Activated CD8-positive, alpha-beta memory T cell treated with anti-CD3 and anti-CD28 coated beads, Interleukin-2, amount 50 U/mL, for 24 hours (primary cell): ENCODE measurements at regions not wholly inside any gene's neighbourhood (a gene's known extent, or its start where the extent isn't known, plus 50 kb on each side); places are given as distances from the start of the nearest gene placed in this dataset.

Source experiments
- DNase-seq: peaks from one replicate; pipeline ENCODE4 v3.0.0-alpha.2; 2020; ENCODE audit errors: extremely low read depth

DNA sequence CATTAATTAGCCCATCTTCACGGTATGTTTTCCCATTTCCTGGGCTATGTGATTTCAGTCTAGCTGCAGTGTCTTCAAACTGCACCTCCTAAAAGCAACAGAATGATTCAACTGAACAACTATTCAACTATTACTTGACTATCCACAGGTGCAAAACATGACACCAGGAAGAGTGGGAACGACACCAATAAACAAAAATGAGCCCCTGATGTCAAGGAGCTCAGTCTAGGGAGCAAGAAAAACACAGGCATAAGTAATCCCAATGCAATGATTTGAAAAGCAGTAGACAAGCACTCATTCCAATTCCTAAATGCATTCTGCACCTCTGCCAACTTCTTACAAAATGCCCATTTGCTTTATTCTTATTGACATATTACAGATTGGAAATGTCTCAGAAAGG lies 285.6 kb downstream of the ETS1 start:
- DNase-seq = no peak

- no peak for DNase-seq
Measured at GRCh38 chr11:128300785-128301184, 286.6 kb downstream of the ETS1 start.

DNA sequence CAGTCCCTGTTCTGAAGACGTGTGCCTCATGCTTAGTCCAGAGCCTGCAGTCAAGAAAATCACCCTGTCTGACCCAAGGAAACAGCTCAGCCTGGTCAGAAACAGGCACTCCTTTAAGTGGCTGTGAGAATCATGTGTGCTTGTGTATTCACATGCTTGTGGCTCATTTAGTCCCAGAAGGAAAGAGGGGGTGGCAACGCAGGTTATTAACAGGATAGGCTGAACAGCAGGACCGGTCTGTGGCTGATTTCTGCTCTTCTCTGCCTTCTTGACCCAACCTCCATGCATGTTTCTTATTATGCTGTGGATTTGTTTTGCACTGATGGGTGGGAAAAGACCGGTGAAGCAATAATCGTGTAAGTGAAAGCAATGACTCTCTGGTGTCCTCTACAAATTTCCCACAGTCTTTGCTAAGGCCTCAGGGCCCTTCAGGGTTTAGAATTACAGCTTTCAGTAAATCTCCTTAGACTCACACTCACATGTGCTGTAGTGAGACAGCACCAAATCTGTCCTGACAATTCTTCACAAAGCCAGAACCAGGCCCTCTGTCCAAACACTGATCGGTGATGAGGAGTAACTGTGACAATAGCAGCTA lies 288.1 kb downstream of the ETS1 start:
- no peak for DNase-seq

DNA sequence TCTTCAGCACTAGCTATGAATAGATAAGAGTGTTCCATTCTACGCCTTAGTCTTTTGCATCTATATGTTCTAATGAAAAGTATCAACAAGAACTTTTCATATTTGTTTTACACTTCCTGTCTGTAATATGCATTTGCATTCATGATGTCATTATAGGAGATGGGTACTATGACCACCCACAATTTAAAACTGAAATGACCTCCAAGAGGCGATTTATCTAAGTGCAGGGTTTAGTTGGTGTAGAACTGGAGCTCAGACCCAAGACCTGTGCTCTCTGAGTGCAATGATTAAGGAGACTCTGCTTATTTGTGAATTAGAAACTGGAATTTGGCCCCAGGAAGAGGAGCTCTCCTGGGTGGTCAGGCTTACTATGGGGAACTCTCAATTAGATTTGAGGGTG lies 289.1 kb downstream of the ETS1 start:
- no peak for DNase-seq

- no peak for DNase-seq
Measured at GRCh38 chr11:128297805-128298204, 289.6 kb downstream of the ETS1 start.

DNA sequence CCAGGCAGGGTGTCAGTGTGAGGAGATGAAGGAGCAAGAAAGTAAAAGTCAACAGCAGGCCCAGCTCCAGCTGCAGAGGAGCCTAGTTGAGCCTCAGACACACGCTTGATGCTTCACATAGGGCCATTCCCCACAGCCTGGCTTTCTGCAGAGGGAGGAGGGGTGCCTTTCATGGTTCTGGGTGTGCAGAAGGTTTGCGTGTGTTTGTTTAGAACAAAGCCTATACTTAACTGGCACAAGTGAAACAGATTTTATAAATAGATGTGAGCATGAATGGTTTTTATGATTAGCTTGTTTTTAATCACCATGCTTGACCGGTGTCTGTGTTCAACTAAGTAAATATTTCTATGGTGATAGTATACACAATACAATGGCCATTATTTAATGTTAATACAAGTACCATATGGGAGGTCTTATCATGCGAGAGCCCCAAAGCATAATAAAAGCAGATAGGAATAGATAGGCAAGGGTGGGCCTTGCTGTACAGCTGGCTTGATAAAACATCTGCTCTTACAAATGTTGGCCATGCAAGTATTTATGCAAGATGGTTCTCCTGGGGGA lies 290.2 kb downstream of the ETS1 start:
- DNase-seq = no peak

DNA sequence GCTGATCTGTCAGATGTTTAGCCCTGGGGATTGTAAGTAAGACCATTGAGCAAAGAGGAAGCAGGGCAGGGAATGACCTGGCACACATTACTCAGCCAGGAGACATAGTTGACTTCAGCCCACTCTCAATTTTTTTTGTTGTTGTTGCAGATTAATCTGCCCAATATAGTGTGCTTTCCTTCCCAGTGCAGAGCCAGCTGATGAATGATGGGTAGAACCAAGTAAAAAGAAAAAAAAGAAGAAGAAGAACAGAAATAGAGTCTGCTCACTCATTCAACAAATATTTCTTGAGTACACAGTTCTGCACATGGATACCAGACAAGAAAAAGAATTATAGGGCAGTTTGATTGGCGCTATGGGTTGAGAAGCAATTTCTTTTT lies 292.7 kb downstream of the ETS1 start:
- DNase-seq = no peak

DNA sequence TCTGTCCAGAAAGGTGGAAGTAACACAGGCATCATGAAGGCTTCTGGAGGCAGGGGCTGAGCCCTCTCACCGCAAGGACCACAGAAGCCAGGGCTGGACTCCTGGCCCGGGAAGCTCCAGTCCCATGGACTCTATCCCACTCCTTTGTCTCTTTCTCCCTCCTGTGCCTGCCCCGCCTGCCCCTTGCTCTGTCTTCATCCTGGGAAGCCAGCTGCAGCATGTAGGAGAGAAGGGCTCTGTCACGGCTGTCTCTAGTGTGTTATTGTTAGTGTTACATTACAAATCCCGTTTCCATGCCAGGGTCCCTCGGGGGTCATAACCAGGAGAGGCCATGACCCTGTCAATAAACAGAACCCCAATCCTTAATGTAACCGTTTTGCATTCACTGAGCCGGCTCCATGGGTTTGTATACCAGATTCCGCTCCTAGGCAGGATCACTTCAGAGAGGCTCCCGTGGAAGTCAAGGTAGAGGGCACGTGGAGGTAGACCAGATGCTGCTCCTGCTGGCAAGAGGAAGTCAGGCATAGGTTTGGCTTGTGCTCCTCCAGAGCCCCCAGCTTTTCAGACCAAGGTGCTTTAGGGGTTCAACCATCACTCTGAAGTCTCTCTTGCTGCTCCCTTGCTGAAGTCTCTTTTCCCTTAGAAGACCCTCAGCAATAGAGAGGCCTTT lies 293.2 kb downstream of the ETS1 start:
- DNase-seq = no peak

GRCh38 chr11:128291835-128292234 lies 295.5 kb downstream of the ETS1 start:
- no peak for DNase-seq

DNA sequence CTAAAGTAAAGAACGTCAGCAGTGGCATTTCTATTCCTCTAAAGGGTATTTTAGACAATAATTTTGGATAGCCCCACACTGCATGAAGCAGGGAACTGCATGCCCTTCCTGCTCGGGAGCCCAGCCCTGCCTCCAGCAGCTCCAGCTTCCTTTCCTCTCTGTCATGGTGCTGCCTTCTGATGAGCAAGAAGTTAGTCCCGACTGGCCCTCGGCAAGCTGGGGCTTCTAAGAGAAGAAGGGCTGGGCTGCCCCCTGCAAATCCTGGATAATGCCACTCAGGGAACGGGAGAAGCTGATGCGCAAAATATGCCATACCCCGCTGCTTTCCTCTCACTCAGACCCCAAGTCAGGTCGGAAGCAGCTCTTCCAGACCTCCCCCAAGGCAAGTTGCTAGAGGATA lies 296.4 kb downstream of the ETS1 start:
- no peak for DNase-seq

- no peak for DNase-seq
Measured at GRCh38 chr11:128290106-128290840, 297.1 kb downstream of the ETS1 start.

DNA sequence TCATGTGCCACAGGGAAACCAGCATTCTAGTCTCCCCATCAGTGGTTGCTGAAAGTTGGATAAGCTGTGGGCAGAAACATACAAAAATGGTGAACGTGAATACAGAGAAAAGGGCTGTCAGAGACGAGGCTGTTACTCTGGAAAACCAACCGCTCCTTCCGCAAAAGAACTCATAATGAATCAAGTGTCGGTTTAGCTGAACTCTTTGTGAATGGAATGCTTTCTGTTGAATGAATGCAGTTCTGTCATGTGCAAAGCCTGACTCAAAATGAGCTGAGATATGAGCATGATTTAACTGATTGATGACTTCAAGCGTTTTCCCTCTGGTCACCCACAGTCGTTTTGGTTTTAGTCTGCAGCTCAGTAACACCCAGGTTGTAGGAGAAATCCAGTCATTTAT lies 298.3 kb downstream of the ETS1 start:
- no peak for DNase-seq

GRCh38 chr11:128288368-128288767 lies 299.0 kb downstream of the ETS1 start:
- no peak for DNase-seq

- DNase-seq = no peak
Measured at GRCh38 chr11:128285321-128285720, 302.0 kb downstream of the ETS1 start.

DNA sequence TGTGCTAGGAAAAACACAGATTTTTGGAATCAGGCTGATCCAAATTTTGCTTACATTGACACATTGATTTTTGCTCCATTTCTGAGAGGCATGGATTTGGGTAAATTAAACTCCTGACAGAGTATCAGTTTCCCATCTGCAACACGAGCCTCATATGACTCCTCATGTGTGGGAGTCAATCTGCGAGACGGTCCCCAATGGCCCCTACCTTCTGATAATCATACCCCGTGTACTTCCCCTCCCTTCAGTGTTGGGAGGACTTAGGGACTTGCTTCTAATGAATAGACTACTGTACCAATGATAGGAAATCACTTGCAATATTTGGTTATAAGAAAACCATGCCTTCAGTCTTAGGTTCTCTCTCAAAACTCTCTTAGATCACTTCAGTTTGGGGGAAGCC lies 302.7 kb downstream of the ETS1 start:
- no peak for DNase-seq

DNA sequence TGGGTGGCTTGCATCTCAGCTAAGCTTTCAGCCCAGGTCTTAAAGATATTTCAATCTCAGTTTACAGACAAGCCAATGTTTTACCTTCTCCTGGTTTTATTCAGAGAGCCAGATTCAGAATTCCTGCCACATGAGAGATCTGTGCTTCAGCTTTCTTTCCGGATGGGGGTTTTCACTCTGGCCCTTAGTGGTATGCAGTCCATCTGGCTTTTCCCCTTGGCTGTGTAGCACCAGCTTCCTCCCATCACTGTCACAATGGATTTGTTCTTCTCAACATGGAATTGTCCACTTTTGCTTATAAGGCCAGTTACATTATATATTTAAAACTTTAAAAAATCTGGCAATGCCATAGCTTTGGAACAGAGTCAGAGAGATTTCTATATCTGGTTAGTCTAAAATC lies 303.9 kb downstream of the ETS1 start:
- no peak for DNase-seq

- no peak for DNase-seq
Measured at GRCh38 chr11:128282053-128282452, 305.3 kb downstream of the ETS1 start.

DNA sequence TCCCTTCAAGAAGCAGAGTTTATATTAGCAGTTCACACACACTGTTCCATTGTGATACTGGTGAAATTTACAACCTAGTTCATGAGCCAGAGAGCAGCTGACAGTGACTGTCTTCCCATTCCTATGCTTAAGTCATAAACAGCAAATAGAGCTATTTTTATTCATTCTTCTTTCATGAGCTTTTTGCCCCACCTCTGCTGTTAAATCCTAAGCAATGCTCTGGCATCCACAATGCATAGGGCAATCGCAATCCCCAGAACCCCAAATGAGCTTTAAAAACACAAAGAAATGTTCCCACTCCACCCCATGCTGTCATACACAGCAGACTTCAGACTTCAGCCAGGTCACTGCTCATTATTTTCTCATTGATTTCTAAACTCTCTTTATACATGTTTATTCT lies 307.5 kb downstream of the ETS1 start:
- no peak for DNase-seq

DNA sequence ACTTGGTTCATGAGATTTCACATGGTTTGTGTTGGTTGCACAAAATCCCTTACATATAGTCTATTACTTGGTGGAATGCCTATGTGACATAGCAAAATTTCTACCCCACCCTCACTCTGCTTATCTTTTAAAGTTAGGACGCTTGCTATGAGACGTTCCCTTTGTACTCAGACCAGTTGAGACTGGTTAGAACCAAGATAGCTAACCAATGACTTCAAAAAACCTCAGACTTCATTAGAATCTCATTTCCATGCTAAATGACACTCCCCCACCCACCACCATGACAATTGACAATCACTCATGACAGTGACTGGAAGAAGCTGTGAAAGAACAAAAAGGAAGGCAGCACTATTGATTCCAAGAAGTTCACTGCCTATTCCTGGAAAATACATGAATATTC lies 313.6 kb downstream of the ETS1 start:
- no peak for DNase-seq

- no peak for DNase-seq
Measured at GRCh38 chr11:128271401-128271800, 316.0 kb downstream of the ETS1 start.

- DNase-seq = no peak
Measured at GRCh38 chr11:128269466-128269865, 317.9 kb downstream of the ETS1 start.

DNA sequence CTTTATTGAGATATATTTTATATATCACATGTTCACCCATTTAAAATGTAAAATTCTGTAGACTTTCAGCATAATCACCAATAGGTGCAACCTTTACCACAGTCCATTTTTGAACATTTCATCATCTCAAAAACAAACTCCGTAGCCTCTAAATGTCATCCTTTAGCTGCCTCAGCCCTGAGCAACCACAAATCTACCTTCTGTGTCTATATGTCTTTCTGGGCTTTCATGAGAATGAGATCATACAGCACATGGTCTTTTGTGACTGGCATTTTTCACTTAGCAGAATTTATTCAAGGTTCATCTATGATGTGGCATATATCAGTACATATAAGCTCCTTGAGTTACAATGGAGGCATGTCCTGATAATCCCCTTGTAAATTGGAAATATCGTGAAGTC lies 320.5 kb downstream of the ETS1 start:
- DNase-seq = no peak
